CD4-positive, alpha-beta memory T cell (primary cell): ENCODE measurements at regions not wholly inside any gene's neighbourhood (a gene's known extent, or its start where the extent isn't known, plus 50 kb on each side); places are given as distances from the start of the nearest gene placed in this dataset.

Experiments
- CTCF ChIA-PET: fragments of 350-600 bp; sonication (Branson Sonifier 250); formaldehyde crosslinking; loops from one replicate; lab custom pipeline; 2021; ENCODE audit warnings: inconsistent platforms; ENCODE audit not compliant: partially characterized antibody; lab: Charles Lee
- POLR2A ChIA-PET: fragments of 350-600 bp; sonication (Branson Sonifier 250); formaldehyde crosslinking; loops from one replicate; lab custom pipeline; 2021; ENCODE audit not compliant: partially characterized antibody; lab: Charles Lee
- DNase-seq, 5 donors: peaks; one replicate each; pipeline versions ENCODE4 v3.0.0 to v3.0.0-alpha.2; 2020 to 2022; ENCODE audit warnings: mixed read lengths in 1 of 5
- H3K27ac ChIP-seq: one replicate; pipeline ENCODE4 v1.7.0; 2013; ENCODE audit warnings: low read depth, low read length
- H3K27me3 ChIP-seq: 2 replicates; pipeline ENCODE4 v1.7.0; 2013; ENCODE audit warnings: mild to moderate bottlenecking, low read length, moderate library complexity; ENCODE audit not compliant: insufficient read depth
- H3K36me3 ChIP-seq: 2 replicates; pipeline ENCODE4 v1.7.0; 2013; ENCODE audit warnings: mild to moderate bottlenecking, low read length, moderate library complexity; ENCODE audit not compliant: insufficient read depth
- H3K4me1 ChIP-seq: 2 replicates; pipeline ENCODE4 v1.7.0; 2013; ENCODE audit warnings: mild to moderate bottlenecking, low read length, moderate library complexity; ENCODE audit not compliant: insufficient read depth
- H3K4me3 ChIP-seq, 2 donors: one replicate each; pipeline ENCODE4 v1.7.0; 2013; ENCODE audit warnings: low read length in 2 of 2, mild to moderate bottlenecking in 1 of 2
- H3K9me3 ChIP-seq, 2 donors: one replicate each; pipeline ENCODE4 v1.7.0; 2013; ENCODE audit warnings: low read length in 2 of 2, control low read depth in 1 of 2; ENCODE audit not compliant: control insufficient read depth in 1 of 2
- H3K27ac Mint-ChIP-seq, 7 donors: one replicate each; pipeline ENCODE4 v1.8.0; 2020 to 2021; ENCODE audit warnings: mixed read lengths in 7 of 7, mild to moderate bottlenecking in 6 of 7, inconsistent platforms in 3 of 7, moderate library complexity in 3 of 7
- H3K27me3 Mint-ChIP-seq, 2 donors: one replicate each; pipeline ENCODE4 v1.8.0; 2020 to 2021; ENCODE audit warnings: mixed read lengths in 2 of 2
- H3K36me3 Mint-ChIP-seq, 2 donors: one replicate each; pipeline ENCODE4 v1.8.0; 2020 to 2021; ENCODE audit warnings: mixed read lengths in 2 of 2, inconsistent platforms in 1 of 2, mild to moderate bottlenecking in 1 of 2
- H3K4me1 Mint-ChIP-seq, 4 donors: one replicate each; pipeline ENCODE4 v1.8.0; 2020 to 2021; ENCODE audit warnings: mixed read lengths in 4 of 4, mild to moderate bottlenecking in 1 of 4
- H3K4me3 Mint-ChIP-seq, 8 donors: one replicate each; pipeline ENCODE4 v1.8.0; 2020 to 2021; ENCODE audit warnings: mixed read lengths in 8 of 8, mild to moderate bottlenecking in 7 of 8, moderate library complexity in 6 of 8, inconsistent platforms in 3 of 8
- H3K9me3 Mint-ChIP-seq, 8 donors: one replicate each; pipeline ENCODE4 v1.8.0; 2020 to 2021; ENCODE audit warnings: mixed read lengths in 8 of 8, mild to moderate bottlenecking in 5 of 8, inconsistent platforms in 3 of 8, moderate library complexity in 1 of 8
- intact Hi-C: fragments of 100-400 bp; cut with micrococcal nuclease; formaldehyde crosslinking; loops from one replicate; pipeline ENCODE4 v1.15.1; 2023

DNA sequence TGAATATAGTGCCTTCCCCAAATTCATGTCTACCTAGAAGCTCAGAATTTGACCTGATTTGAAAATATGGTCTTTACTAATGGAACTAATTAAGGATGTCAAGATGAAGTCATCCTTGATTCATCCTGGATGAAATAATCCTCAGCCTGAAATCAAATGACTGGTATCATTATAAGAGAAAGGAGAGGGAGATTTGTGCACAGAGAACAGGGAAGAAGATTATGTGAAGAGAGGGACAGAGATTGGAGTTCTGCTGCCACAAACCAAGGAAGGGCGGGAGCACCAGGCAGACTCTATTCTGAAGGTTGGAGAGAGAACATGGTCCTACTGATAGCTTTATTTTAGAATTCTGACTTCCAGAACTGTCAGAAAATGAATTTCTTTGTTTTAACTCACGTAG is 680.9 kb upstream of the AADAT start:
- intact Hi-C loops, result no loop called here
- no peak overlapping the region for H3K4me3 Mint-ChIP-seq
- CTCF ChIA-PET, result no interaction called here

DNA sequence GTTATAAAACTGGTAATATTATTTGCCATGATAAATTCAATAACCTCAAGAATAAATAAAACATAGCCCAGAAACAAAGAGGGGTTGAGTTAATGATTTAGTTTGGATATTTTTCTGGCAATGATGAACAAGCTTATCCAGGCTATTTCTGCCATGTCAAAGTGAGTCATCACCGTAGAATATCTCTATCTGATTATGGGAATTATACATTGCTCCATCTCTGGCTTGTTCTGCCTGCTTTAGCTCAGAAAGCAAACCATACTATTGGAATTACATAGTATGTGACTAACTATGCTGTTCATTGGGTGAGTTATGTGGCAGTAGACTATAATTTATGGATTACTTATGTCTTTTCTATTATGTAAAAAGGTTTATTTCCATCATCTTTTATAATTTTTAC is 680.1 kb upstream of the AADAT start:
- no peaks in the 10 kb centered on the region for H3K36me3 ChIP-seq
- Mint-ChIP-seq H3K36me3 (no peaks in the 10 kb centered on the region), H3K27ac (no peak overlapping the region), H3K4me1 (no peaks in the 10 kb centered on the region), H3K9me3 (peaks cover 0 to 10% (median 2%) of the 10 kb centered on the region in 8 donors), H3K4me3 (no peak overlapping the region), H3K27me3 (no peaks in the 10 kb centered on the region)
- H3K27ac ChIP-seq, result no peak overlapping the region
- ChIA-PET POLR2A (no interaction called here), CTCF (no interaction called here)
- intact Hi-C loops, result no loop called here
- DNase-seq, result no peak
- no peak overlapping the region for H3K4me3 ChIP-seq
- no peaks in the 10 kb centered on the region for H3K9me3 ChIP-seq
- no peaks in the 10 kb centered on the region for H3K27me3 ChIP-seq
- H3K4me1 ChIP-seq, result no peaks in the 10 kb centered on the region

More for the DNA sequence above, 680.9 kb upstream of the AADAT start:
- H3K27ac ChIP-seq, result no peak overlapping the region
- peaks cover 0 to 15% (median 3%) of the 10 kb centered on the region in 8 donors for H3K9me3 Mint-ChIP-seq
- no peak overlapping the region for H3K27ac Mint-ChIP-seq
- H3K4me3 ChIP-seq, result no peak overlapping the region
- H3K4me1 ChIP-seq, result no peaks in the 10 kb centered on the region
- POLR2A ChIA-PET, result no interaction called here
- no peaks in the 10 kb centered on the region for H3K27me3 Mint-ChIP-seq
- no peaks in the 10 kb centered on the region for H3K36me3 Mint-ChIP-seq
- no peak for DNase-seq
- H3K4me1 Mint-ChIP-seq, result no peaks in the 10 kb centered on the region
- no peaks in the 10 kb centered on the region for H3K36me3 ChIP-seq
- no peaks in the 10 kb centered on the region for H3K27me3 ChIP-seq
- H3K9me3 ChIP-seq, result no peaks in the 10 kb centered on the region

DNA sequence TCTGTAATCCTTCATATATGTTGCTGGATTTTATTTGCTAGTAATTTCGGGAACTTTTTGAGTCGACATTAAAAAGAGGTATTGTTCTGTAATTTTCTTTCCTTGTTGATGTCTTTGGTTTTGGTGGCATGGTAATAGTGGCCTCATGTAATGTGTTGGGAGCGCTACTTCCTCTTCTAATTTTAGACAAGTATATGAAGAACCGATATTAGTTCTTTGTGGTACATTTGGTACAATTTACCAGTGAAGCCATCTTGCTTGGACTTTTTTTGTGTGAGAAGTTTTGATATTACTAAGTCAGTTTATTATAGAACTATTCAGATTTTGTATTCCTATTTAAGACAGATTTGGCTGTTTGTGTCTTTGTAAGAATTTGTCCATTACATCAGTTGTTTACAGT is 669.2 kb upstream of the AADAT start:
- ChIA-PET CTCF (no interaction called here), POLR2A (no interaction called here)
- no peaks in the 10 kb centered on the region for H3K27me3 ChIP-seq
- H3K4me1 Mint-ChIP-seq, result no peaks in the 10 kb centered on the region
- no peak overlapping the region for H3K27ac ChIP-seq
- H3K27ac Mint-ChIP-seq, result no peak overlapping the region
- no peaks in the 10 kb centered on the region for H3K9me3 ChIP-seq
- no peaks in the 10 kb centered on the region for H3K36me3 Mint-ChIP-seq
- no peaks in the 10 kb centered on the region for H3K4me1 ChIP-seq
- DNase-seq, result no peak
- no peaks in the 10 kb centered on the region for H3K36me3 ChIP-seq
- no peak overlapping the region for H3K4me3 Mint-ChIP-seq
- intact Hi-C loops, result no loop called here
- H3K4me3 ChIP-seq, result no peak overlapping the region
- H3K27me3 Mint-ChIP-seq, result no peaks in the 10 kb centered on the region
- H3K9me3 Mint-ChIP-seq, result peaks cover 0 to 22% (median 6%) of the 10 kb centered on the region in 8 donors

DNA sequence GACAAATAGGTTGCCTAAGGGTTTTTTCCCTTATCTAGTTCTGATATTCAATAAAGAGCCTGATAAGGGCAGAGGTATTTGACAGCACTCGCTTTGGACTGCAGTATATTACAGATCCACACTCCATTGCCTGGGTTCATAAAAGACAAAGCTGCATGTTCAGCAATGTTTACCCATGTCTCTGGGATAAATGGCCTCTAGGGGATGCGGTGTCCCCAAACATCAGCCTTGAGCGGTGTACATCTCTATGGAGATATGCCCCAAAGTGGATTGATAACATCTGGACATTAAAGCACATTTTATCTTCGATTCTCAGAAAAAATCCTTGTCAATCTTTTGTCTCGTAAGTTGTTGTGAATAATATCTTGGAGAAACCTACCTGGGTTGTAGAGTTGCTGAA is 660.8 kb upstream of the AADAT start:
- intact Hi-C loops, result no loop called here
- Histone ChIP-seq H3K27me3 (no peaks in the 10 kb centered on the region), H3K9me3 (no peaks in the 10 kb centered on the region), H3K4me1 (no peaks in the 10 kb centered on the region), H3K27ac (no peak overlapping the region), H3K36me3 (no peaks in the 10 kb centered on the region), H3K4me3 (no peak overlapping the region)
- POLR2A ChIA-PET, result no interaction called here
- DNase-seq, result no peak
- Mint-ChIP-seq H3K27me3 (no peaks in the 10 kb centered on the region), H3K27ac (no peak overlapping the region), H3K9me3 (peaks cover 3 to 17% (median 6%) of the 10 kb centered on the region in 8 donors), H3K36me3 (no peaks in the 10 kb centered on the region), H3K4me3 (no peak overlapping the region), H3K4me1 (no peaks in the 10 kb centered on the region)
- CTCF ChIA-PET, result no interaction called here

DNA sequence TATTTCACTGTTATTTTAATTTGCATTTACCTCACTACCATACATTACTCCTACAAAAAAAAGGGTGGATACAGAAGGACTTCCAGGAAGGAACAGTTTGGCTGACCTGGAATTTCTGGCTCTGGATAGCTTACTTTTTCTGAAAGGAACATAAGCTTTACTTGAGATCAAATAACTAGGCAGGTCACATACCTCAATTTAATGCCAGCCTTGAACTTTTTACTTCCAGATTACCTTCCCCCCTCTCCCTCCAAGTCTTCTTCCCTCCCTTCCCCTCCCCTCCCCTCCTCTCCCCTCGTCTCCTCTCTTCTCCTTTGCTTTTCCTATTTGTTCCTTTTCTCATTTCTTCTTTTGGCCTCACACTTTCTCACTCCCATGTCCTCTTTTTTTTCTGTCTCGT is 659.2 kb upstream of the AADAT start:
- Histone ChIP-seq H3K27ac (no peak overlapping the region), H3K36me3 (no peaks in the 10 kb centered on the region), H3K4me1 (no peaks in the 10 kb centered on the region), H3K27me3 (no peaks in the 10 kb centered on the region), H3K9me3 (no peaks in the 10 kb centered on the region), H3K4me3 (no peak overlapping the region)
- H3K4me1 Mint-ChIP-seq, result no peaks in the 10 kb centered on the region
- intact Hi-C loops, result no loop called here
- peaks cover 3 to 12% (median 5%) of the 10 kb centered on the region in 8 donors for H3K9me3 Mint-ChIP-seq
- no peaks in the 10 kb centered on the region for H3K27me3 Mint-ChIP-seq
- ChIA-PET POLR2A (no interaction called here), CTCF (no interaction called here)
- H3K27ac Mint-ChIP-seq, result no peak overlapping the region
- no peak overlapping the region for H3K4me3 Mint-ChIP-seq
- DNase-seq, result no peak
- no peaks in the 10 kb centered on the region for H3K36me3 Mint-ChIP-seq

DNA sequence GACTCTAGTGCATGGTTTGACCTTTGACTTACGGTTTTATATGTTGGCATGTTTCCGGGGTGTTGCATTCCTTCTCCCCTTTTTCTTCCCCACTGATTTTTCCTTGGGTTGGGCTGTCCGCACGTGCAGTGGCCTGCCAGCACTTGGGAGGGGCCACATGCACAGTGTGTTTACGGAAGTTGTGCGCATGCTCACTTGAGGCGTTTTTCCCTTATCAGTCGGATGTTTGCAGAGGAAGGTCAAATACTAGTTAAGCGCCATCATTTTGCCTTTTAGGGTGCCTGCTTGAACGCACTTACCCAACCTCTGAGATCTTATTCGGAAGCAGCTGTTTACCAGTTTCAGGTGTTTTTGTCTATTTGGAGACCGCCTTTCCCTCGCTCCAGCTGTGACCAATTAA is 653.9 kb upstream of the AADAT start:
- H3K27me3 Mint-ChIP-seq, result no peaks in the 10 kb centered on the region
- H3K27ac ChIP-seq, result no peak overlapping the region
- peaks cover 0 to 6% (median 2%) of the 10 kb centered on the region in 8 donors for H3K9me3 Mint-ChIP-seq
- ChIA-PET CTCF (no interaction called here), POLR2A (no interaction called here)
- H3K36me3 ChIP-seq, result no peaks in the 10 kb centered on the region
- H3K4me3 Mint-ChIP-seq, result no peak overlapping the region
- peaks cover 0 to 4% of the 10 kb centered on the region in 2 donors for H3K9me3 ChIP-seq
- intact Hi-C loops, result no loop called here
- H3K27me3 ChIP-seq, result no peaks in the 10 kb centered on the region
- DNase-seq, result no peak
- H3K27ac Mint-ChIP-seq, result no peak overlapping the region
- no peaks in the 10 kb centered on the region for H3K4me1 ChIP-seq
- H3K4me3 ChIP-seq, result no peak overlapping the region
- H3K4me1 Mint-ChIP-seq, result no peaks in the 10 kb centered on the region
- H3K36me3 Mint-ChIP-seq, result no peaks in the 10 kb centered on the region

DNA sequence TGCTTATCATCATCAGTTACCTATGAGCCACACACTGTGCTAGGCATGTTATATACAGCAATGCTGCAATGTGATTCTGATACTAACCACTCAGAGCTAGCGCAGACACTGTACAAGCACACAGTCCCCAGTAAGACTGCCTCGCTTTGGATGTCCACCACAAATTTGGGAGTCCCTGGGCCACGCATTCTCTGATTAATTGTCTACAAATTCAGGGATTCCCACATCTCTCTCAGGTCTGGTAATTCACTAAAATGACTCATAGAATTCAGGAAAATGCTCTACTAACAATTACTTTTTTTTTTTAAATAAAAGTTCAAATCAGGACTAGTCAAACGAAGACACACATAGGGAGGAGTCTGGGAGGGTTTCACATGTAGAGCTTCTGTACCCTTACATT is 652.1 kb upstream of the AADAT start:
- DNase-seq, result no peak
- H3K27ac Mint-ChIP-seq, result no peak overlapping the region
- no peaks in the 10 kb centered on the region for H3K36me3 Mint-ChIP-seq
- Histone ChIP-seq H3K4me1 (no peaks in the 10 kb centered on the region), H3K36me3 (no peaks in the 10 kb centered on the region), H3K4me3 (no peak overlapping the region), H3K27ac (no peak overlapping the region), H3K9me3 (peaks cover 0 to 4% of the 10 kb centered on the region in 2 donors), H3K27me3 (no peaks in the 10 kb centered on the region)
- H3K9me3 Mint-ChIP-seq, result peaks cover 0 to 6% (median 2%) of the 10 kb centered on the region in 8 donors
- H3K27me3 Mint-ChIP-seq, result no peaks in the 10 kb centered on the region
- POLR2A ChIA-PET, result no interaction called here
- no peaks in the 10 kb centered on the region for H3K4me1 Mint-ChIP-seq
- CTCF ChIA-PET, result no interaction called here
- no peak overlapping the region for H3K4me3 Mint-ChIP-seq
- intact Hi-C loops, result no loop called here

DNA sequence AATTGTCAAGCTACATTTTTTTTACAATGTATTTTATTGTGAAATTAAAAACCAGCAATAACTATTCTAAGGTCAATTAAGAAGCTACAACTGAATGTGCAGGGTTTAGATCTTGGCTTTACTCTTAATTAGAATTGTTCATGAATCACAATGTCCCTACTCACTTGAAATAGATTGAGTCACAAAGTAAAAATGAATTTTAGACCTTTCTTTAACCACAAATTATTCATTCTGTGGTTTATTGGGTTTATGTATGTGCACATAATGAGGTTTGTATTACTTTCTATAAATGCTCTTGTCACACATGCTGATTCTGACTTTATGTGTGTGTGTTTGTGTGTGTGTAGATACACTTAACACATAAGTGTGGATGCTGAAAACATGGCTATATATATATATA is 647.0 kb upstream of the AADAT start:
- Histone ChIP-seq H3K4me1 (no peaks in the 10 kb centered on the region), H3K9me3 (peaks cover 0 to 4% of the 10 kb centered on the region in 2 donors), H3K27me3 (no peaks in the 10 kb centered on the region), H3K4me3 (no peak overlapping the region), H3K27ac (no peak overlapping the region), H3K36me3 (no peaks in the 10 kb centered on the region)
- intact Hi-C loops, result no loop called here
- H3K27me3 Mint-ChIP-seq, result no peaks in the 10 kb centered on the region
- ChIA-PET POLR2A (no interaction called here), CTCF (no interaction called here)
- H3K36me3 Mint-ChIP-seq, result no peaks in the 10 kb centered on the region
- H3K4me1 Mint-ChIP-seq, result no peaks in the 10 kb centered on the region
- no peak overlapping the region for H3K4me3 Mint-ChIP-seq
- no peak overlapping the region for H3K27ac Mint-ChIP-seq
- peaks cover 0 to 6% (median under 1%) of the 10 kb centered on the region in 8 donors for H3K9me3 Mint-ChIP-seq
- DNase-seq, result no peak
